ENCODE measurements at regions not wholly inside any gene's neighbourhood (a gene's known extent, or its start where the extent isn't known, plus 50 kb on each side); places are given as distances from the start of the nearest gene placed in this dataset.
"Not testable (repeated sequence)": the region's sequence is repeated elsewhere in the genome, so short reads cannot be mapped to it uniquely, and the experiment has no call there.

- peak; percentile 88 for DNase-seq (ENCODE audit: low spot score)
Observed at GRCh38 chr2:7377916-7378569, 460.8 kb downstream of the RNF144A start.

- DNase-seq (ENCODE audit: low spot score): peak; percentile 44
Observed at GRCh38 chr2:7378591-7378990, 461.4 kb downstream of the RNF144A start.

GRCh38 chr2:7379799-7380198 is 462.6 kb downstream of the RNF144A start:
- DNase-seq (ENCODE audit: low spot score): no peak

- no peak for DNase-seq (ENCODE audit: low spot score)
Observed at GRCh38 chr2:7384773-7385349, 467.6 kb downstream of the RNF144A start.

GRCh38 chr2:7390311-7390710 is 473.1 kb downstream of the RNF144A start:
- DNase-seq (ENCODE audit: low spot score): not testable (repeated sequence)

GRCh38 chr2:7392076-7392787 is 475.0 kb downstream of the RNF144A start:
- DNase-seq (ENCODE audit: low spot score): no peak

GRCh38 chr2:7394195-7394594 is 477.0 kb downstream of the RNF144A start:
- no peak for DNase-seq (ENCODE audit: low spot score)

GRCh38 chr2:7400628-7401027 is 483.4 kb downstream of the RNF144A start:
- DNase-seq (ENCODE audit: low spot score): no peak

GRCh38 chr2:7403092-7403775 is 486.0 kb downstream of the RNF144A start:
- DNase-seq (ENCODE audit: low spot score): no peak

- no peak for DNase-seq (ENCODE audit: low spot score)
Observed at GRCh38 chr2:7405861-7406715, 488.9 kb downstream of the RNF144A start.

GRCh38 chr2:7407001-7407400 is 489.8 kb downstream of the RNF144A start:
- no peak for DNase-seq (ENCODE audit: low spot score)

GRCh38 chr2:7407906-7408680 is 490.9 kb downstream of the RNF144A start:
- DNase-seq (ENCODE audit: low spot score): no peak

- no peak for DNase-seq (ENCODE audit: low spot score)
Observed at GRCh38 chr2:7411691-7412090, 494.5 kb downstream of the RNF144A start.

GRCh38 chr2:7417845-7418742 is 500.9 kb downstream of the RNF144A start:
- DNase-seq (ENCODE audit: low spot score): no peak

GRCh38 chr2:7419186-7419585 is 502.0 kb downstream of the RNF144A start:
- no peak for DNase-seq (ENCODE audit: low spot score)

GRCh38 chr2:7419814-7420311 is 502.7 kb downstream of the RNF144A start:
- no peak for DNase-seq (ENCODE audit: low spot score)

- peak; percentile 26 for DNase-seq (ENCODE audit: low spot score)
Observed at GRCh38 chr2:7420530-7420929, 503.3 kb downstream of the RNF144A start.

GRCh38 chr2:7424481-7424880 is 507.3 kb downstream of the RNF144A start:
- DNase-seq (ENCODE audit: low spot score): no peak

- DNase-seq (ENCODE audit: low spot score): peak; percentile 77
Observed at GRCh38 chr2:7427293-7428060, 510.3 kb downstream of the RNF144A start.

All from SK-N-DZ (cell line).